HG02678 (cell line): ENCODE measurements at regions not wholly inside any gene's neighbourhood (a gene's known extent, or its start where the extent isn't known, plus 50 kb on each side); places are given as distances from the start of the nearest gene placed in this dataset.
A peak's percentile ranks its signal among the peaks of the same experiment; 100 is the strongest.
"Not testable (repeated sequence)": the region's sequence is repeated elsewhere in the genome, so short reads cannot be mapped to it uniquely, and the experiment has no call there.

Experiments
- ATAC-seq: cut with Tn5 transposase; IDR thresholded peaks from one replicate; pipeline ENCODE4 v1.9.1; 2021; ENCODE audit warnings: mild to moderate bottlenecking, moderate library complexity; ENCODE audit not compliant: unreplicated experiment

DNA sequence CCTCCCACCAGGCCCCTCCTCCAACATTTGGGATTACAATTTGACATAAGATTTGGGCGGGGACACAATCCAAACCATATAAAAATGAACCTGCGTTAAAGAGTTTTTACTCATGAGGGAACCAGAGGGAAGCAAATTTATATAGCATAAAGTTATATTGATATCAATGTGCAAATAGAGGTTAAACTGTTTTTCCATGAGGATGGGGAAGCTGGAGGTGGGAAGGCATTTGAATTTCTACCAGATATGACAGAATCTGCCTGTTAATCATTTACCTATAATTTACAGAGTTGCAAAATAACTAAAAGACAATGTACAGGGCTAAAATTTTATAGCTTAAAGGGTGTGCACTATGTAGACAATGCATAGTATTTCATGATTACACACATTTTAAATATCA, 322.0 kb upstream of the FKBP1C start:
- no peak for ATAC-seq

DNA sequence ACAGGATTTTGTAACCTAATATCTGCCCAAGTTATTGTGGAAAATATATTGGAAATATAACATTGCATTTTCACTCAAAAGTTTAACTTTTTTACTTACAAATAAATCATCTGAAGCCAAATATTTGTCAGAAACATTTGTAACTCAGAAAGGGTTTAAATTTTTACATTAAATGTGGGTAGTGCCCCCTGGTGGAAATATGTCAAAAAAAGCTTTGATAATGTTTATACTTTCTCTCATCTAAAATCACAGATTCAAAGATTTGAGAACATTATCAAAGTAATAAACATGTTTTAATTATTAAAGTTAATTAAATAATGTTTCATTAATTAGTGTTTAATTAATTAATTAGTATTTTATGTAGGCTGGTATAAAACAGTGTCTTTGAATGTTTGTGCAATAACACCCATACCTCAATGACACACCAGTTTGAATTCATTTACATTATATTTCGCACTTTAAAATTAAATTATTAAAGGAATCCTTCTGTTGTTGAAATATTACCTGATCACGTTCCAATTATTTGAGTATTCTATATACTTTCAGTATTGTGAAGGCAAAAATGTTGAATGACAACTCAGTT, 320.1 kb upstream of the FKBP1C start:
- no peak for ATAC-seq

DNA sequence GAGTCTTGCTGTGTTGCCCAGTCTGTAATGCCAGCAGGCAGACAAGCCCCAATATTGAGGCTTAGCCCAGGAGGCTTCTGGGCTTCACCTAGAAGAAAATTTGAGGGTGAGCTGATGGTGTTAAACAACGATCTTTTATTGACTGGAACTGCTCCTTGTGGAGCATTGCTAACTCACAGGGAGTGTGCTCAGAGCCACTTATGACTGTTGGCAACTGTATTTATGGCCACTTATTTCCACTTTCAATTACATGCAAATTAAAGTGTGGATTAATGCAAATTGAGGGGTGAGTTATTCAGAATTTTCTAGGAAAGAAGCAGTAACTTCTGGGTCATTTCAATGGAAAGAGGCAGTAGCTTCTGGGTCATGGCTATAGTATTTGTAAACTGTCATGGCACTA, 317.2 kb upstream of the FKBP1C start:
- ATAC-seq, result no peak

DNA sequence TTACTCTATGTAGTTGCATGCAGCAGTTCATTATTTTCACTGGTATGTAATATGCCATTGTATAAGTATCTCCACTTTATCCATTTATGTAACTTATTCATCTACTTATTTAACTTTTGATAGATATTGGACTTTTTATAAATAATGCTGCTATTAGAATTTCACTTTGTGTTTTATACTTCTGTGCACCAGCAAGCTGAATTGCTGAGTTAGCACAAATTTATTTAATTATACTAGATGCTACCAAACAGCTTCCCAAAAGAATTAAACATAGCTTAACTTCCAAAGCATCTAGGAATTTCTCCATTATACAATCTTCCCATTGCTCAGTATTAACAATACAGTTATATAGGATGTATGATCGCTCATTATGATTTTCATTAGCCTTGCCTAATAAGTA, 308.0 kb upstream of the FKBP1C start:
- ATAC-seq, result no peak

- ATAC-seq, result no peak
Measured at GRCh38 chr6:62904687-62905086, 306.6 kb upstream of the FKBP1C start.

DNA sequence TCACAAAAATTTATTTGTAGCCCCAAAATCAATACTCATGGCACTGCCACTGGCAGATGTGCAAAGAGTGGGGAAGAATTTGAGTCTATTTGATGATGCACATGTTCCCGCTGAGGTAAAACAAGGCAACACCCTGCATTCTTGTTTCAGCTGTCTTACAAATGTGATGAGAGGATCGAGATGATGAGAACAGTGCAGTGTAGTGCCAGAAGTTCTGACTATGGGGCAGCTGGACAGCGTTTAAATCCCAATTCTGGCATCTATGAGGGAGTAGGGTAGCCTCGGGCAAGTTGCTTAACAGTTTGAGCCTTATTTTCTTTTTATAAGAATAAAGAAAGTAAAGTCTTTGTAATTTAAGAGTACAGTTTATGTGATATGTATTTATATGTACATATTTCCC, 296.7 kb upstream of the FKBP1C start:
- no peak for ATAC-seq

DNA sequence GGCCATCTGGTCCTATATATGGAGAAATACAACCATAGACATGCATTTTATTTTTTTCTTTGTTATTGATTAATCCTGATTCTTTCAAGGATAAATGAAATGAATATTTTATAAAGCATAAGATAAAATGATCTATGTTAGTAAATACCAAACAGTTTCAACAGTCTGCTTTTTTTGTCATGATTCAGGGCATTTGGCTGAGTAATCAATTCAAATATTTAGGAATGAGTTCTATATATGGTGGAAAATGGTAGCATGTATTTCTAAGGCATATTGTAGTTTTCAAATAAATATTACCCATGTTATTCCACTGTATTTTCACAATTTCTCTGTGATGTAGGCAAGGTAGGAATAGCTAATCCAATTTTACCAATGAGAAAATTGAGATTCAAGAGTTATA, 287.5 kb upstream of the FKBP1C start:
- ATAC-seq, result no peak

DNA sequence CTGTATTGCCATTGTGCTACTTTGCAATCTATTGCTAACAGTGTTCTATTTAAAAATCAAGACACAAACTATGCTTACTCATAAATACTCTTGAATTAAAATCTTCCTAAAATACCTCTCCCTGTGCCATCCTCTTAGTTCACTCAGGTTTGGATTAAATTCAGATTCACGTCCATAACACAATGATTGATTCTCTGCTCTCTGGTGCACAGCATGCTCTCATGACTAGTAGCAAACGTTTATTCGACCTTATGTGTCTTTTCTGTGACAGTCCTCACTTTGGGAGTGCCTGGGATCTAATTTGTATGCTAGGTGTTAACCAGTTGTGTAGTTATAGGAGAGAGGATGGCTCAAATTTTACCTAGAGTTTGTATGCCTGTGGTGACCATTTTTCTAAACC, 270.4 kb upstream of the FKBP1C start:
- no peak for ATAC-seq

DNA sequence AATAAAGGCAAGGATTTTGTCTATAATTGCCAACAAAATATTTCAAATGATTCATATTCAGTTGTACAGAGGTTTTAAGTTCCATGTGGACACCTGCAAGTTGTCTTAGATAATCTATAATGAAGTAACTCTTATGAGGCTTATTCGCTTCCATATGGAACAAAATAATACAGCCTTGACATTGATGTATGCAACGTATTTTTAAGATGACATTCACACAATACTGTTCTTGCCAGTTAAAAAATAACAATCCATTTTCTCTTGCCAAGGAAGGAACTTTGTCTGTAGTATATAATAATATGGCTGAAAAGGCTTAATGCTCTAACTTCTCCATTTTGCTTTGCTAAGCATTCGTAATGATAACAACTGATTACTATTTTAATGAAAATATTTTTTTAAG, 269.3 kb upstream of the FKBP1C start:
- ATAC-seq, result no peak

DNA sequence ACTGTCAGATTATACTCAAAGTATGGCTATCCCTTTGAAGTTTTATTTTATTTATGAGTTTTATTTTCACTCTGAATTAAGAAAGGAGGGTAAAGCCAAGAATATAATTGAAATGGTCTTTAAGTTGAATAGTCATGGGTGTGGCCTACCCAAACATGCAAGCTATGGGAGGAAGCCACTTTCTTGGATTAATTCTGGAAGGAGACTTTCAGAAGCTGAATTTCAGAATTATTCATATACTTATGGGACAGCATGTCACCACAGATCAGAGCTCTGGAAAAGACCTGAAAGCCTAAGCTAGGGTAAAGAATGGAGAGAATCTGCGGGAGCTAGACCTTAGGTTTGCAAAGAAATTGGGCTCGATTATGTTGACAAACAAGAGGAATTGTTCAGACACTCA, 242.4 kb upstream of the FKBP1C start:
- no peak for ATAC-seq

DNA sequence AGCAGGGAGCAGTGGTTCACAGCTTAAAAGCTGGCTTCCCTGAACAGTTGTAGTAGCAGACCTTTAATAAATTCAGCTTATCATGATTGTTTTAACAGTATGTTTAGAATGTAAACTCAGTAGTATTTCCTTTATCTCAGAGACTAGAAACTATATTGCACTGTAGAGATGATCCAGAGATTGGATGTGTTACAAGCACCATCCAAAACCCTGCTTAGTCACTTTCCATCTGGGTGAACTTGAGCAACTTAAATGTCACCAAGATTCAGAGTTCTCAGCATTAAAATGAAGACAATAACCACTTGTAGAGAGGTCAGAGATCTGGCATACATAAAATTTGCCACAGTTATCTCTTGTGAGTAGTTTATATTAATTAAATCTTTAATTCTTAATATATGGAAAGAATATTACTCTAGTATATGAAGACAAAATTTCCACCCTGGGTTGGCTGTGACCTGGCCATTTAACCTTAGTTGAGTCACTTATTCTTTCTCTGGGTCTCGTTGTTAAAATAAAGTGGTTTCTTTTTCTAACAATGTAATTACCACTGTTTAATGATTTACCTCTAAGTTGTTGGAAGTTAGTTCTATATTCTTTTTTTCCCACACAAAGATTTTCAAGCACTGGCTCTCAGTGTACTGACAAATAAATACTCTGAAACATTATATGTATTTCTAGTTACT, 239.2 kb upstream of the FKBP1C start:
- ATAC-seq, result peak; percentile 44

DNA sequence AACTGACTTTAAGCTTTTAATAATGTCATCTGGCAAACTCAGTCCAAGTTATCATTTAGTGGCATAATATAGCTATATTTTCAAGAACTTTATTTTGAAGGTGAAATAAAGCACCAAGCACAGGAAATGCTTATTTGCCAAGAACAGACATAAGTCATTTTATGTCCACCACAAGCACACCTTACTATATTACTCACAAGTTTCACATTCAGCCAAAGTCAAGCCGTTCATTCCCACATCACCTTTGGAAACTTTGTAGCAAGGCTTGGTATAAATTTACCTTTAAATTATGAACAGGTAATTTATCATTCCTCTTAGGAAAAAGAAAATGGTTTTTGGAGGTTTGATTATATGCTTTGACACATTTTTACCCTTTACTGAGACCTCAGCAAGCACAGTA, 236.8 kb upstream of the FKBP1C start:
- ATAC-seq, result peak; percentile 77

DNA sequence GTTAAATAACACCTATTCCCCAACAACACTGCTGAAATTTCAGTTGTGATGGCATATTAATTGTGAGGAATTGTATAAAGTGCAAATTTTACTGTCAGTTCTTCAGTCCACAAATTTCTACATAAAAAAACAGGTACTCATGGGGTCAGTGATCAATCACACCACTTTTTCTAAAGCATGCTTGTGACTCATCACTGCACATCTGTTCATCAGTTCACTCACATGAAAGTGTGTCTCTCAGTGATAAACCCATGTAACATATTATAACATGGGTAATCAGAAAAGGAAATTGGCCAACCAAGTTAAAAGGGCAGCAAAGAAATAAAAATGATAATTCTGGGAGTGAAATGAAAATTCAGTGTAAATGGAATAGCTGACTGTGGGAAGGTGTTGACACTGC, 234.7 kb upstream of the FKBP1C start:
- no peak for ATAC-seq

DNA sequence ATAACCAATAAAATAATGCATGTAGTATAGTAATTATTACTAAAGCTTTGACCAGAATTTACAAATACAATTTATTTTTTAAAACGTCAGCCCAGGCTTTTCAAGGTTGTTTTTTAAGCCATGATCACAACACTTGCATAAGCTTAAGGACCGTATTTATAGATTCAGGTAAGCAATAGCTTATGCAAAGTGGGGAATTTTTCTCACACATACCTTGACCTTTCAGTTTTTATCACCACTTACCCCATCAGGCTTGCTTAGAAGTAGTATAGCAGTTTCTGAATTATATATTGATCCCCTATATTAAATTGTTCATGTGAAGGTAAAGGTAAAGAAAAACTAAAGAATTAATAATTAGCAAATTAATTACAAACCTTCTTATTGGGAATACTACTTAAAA, 232.3 kb upstream of the FKBP1C start:
- ATAC-seq, result peak; percentile 39

GRCh38 chr6:62980093-62980492, 231.2 kb upstream of the FKBP1C start:
- no peak for ATAC-seq

- ATAC-seq, result no peak
Measured at GRCh38 chr6:62980724-62981123, 230.5 kb upstream of the FKBP1C start.

GRCh38 chr6:62982951-62983350, 228.3 kb upstream of the FKBP1C start:
- no peak for ATAC-seq

DNA sequence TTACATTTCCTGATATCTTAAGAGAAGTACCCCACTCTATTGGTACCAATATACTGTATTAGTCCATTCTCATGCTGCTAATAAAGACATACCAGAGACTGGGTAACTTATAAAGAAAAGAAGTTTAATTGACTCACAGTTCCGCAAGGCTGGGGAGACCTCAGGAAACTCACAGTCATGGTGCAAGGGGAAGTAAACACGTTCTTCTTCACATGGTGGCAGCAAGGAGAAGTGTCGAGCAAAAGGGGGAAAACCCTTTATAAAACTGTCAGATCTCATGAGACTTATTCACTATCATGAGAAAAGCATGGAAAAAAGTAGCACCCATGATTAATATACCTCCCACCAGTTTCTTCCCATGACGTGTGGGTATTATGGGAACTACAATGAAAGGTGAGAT, 219.6 kb upstream of the FKBP1C start:
- ATAC-seq, result not testable (repeated sequence)

- ATAC-seq, result no peak
Measured at GRCh38 chr6:62993951-62994350, 217.3 kb upstream of the FKBP1C start.

GRCh38 chr6:62998022-62998421, 213.2 kb upstream of the FKBP1C start:
- no peak for ATAC-seq

GRCh38 chr6:62999242-62999641, 212.0 kb upstream of the FKBP1C start:
- ATAC-seq, result not testable (repeated sequence)

GRCh38 chr6:62999796-63000195, 211.5 kb upstream of the FKBP1C start:
- ATAC-seq, result no peak

GRCh38 chr6:63006018-63006417, 205.3 kb upstream of the FKBP1C start:
- not testable (repeated sequence) for ATAC-seq
